Mucosa of descending colon (tissue), 3 donors: ENCODE measurements at regions not wholly inside any gene's neighbourhood (a gene's known extent, or its start where the extent isn't known, plus 50 kb on each side); places are given as distances from the start of the nearest gene placed in this dataset.

Source experiments
- ATAC-seq: fragments of 200-7000 bp; cut with Tn5 transposase; one replicate; pipeline ENCODE4 v1.9.1; 2020; ENCODE audit warnings: mild to moderate bottlenecking, moderate library complexity
- DNase-seq, 3 donors: peaks; one replicate each; pipeline ENCODE4 v3.0.0-alpha.2; 2020
- H3K36me3 ChIP-seq: fragments of 200-600 bp; one replicate; pipeline ENCODE4 v1.8.0; 2021; ENCODE audit warnings: low read depth, mild to moderate bottlenecking
- H3K4me1 ChIP-seq: fragments of 200-600 bp; one replicate; pipeline ENCODE4 v1.8.0; 2021; ENCODE audit warnings: low read depth, mild to moderate bottlenecking
- H3K4me3 ChIP-seq: fragments of 200-600 bp; one replicate; pipeline ENCODE4 v1.8.0; 2021; ENCODE audit warnings: mild to moderate bottlenecking
- H3K9me3 ChIP-seq: fragments of 200-600 bp; one replicate; pipeline ENCODE4 v1.8.0; 2021; ENCODE audit warnings: mild to moderate bottlenecking
- intact Hi-C, 2 donors: fragments of 100-400 bp; cut with DNase I in 1 of 2; cut with micrococcal nuclease in 1 of 2; formaldehyde crosslinking; loops; one replicate each; pipeline versions ENCODE4 v1.11.0 to v1.11.1; 2022; cut with DNase I, micrococcal nuclease
- TF ChIP-seq, protein P1 (sequence below): fragments of 200-600 bp; IDR thresholded peaks from one replicate; pipeline ENCODE4 v1.8.0; 2022; ENCODE audit warnings: antibody characterized with exemption, mild to moderate bottlenecking
- donor health status: DM: no; HTN: no; CAD: no; lungs with moderate emphysema.
- donor health status: DM: no; HTN: no; CAD: no.
- donor health status: DM: no; HTN: yes; CAD: no.

DNA sequence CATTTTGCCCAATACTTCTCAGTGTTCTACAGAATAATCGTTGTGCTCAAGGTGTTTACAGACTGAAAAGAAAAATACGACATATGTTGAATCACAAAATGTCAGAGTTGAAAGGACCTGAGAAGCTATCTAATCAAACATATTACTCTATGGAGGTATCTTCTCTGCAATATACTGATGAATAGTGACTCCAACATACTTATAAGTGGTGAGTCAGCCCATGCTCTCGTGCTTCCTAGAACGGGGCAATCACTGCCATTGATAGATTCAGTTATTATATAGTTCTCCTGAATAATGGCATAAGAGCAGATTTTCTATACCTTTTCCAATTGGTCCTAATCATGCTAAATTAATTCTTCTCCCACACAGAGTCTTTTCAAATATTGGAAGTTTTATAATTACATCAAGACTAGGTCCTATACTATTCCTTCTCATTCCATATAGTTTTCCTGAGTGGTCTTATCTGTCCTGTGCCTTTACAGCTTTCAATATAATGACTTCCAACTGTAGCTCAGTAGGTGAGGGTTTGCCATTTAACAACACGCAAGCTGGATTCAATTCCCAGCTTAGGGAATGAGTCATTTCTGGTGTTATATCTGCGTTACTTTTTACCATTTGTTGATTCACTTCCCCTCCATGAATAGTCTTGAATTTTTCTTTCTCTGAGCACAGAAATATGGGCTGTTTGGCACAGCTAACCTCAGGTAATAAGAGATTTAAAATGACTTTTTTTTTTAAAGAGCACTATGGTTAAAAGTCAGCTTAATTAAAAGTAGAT, 81.1 kb downstream of the PLK2 start:
- TF ChIP-seq, protein P1, sequence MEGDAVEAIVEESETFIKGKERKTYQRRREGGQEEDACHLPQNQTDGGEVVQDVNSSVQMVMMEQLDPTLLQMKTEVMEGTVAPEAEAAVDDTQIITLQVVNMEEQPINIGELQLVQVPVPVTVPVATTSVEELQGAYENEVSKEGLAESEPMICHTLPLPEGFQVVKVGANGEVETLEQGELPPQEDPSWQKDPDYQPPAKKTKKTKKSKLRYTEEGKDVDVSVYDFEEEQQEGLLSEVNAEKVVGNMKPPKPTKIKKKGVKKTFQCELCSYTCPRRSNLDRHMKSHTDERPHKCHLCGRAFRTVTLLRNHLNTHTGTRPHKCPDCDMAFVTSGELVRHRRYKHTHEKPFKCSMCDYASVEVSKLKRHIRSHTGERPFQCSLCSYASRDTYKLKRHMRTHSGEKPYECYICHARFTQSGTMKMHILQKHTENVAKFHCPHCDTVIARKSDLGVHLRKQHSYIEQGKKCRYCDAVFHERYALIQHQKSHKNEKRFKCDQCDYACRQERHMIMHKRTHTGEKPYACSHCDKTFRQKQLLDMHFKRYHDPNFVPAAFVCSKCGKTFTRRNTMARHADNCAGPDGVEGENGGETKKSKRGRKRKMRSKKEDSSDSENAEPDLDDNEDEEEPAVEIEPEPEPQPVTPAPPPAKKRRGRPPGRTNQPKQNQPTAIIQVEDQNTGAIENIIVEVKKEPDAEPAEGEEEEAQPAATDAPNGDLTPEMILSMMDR = no peak

GRCh38 chr5:58370606-58371005, 89.3 kb downstream of the PLK2 start:
- DNase-seq = no peak
- no peak for ATAC-seq
- Histone ChIP-seq H3K4me3 (no peak overlapping the region), H3K4me1 (no peaks in the 10 kb centered on the region), H3K36me3 (no peaks in the 10 kb centered on the region), H3K9me3 (no peaks in the 10 kb centered on the region)
- intact Hi-C loops = no loop called here
- TF ChIP-seq, protein P1 = no peak

More for the DNA sequence above, 81.1 kb downstream of the PLK2 start:
- H3K4me3 ChIP-seq = no peak overlapping the region
- H3K36me3 ChIP-seq = no peaks in the 10 kb centered on the region
- no peaks in the 10 kb centered on the region for H3K4me1 ChIP-seq
- DNase-seq (no peak), ATAC-seq (no peak)
- peaks cover 21% of the 10 kb centered on the region for H3K9me3 ChIP-seq
- intact Hi-C loops = no loop called here

- Histone ChIP-seq H3K36me3 (no peaks in the 10 kb centered on the region), H3K9me3 (no peaks in the 10 kb centered on the region), H3K4me1 (no peaks in the 10 kb centered on the region), H3K4me3 (no peak overlapping the region)
- intact Hi-C loops = no loop called here
- ATAC-seq = no peak
- TF ChIP-seq, protein P1 = no peak
- no peak for DNase-seq
Observed at GRCh38 chr5:58369513-58370190, 90.2 kb downstream of the PLK2 start.

DNA sequence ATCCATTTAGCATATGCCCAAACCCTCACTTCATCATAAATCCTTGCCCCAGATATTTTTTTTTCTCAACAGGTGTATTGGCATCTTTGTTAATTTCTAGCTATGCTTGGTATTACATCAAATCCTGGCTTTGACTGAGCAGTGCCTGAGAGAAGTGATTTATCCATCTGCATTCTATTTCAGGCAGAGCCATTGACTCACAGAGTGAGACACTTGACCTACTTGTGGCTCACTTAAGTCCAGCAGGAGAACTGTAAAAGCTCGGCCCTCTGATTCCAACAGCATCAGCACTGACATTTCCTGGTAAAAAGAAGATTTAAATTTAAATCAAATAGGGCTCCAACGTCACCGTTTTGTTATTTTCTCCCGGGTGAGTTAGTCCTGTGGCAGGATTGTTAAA, 93.4 kb downstream of the PLK2 start:
- Histone ChIP-seq H3K4me1 (no peaks in the 10 kb centered on the region), H3K36me3 (no peaks in the 10 kb centered on the region), H3K9me3 (no peaks in the 10 kb centered on the region), H3K4me3 (no peak overlapping the region)
- no peak for DNase-seq
- TF ChIP-seq, protein P1 = no peak
- ATAC-seq = no peak
- intact Hi-C loops = no loop called here

DNA sequence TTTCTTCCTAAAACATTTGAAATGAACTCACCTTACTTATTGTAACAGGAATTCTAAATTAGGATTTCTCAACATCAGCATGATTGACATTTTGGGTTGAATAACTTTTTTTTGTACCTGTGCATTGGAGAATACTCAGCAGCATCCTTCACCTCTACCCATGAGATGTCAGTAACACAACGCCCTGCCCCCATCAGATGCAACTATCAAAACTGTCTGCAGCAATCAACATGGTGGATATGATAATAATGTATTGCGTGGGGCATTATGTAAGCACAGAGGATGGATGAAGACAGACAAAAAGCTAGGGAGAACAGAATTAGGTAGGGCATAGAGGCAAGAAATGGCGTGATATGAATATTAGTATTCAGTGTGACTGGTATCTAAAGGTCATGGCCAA, 94.1 kb downstream of the PLK2 start:
- intact Hi-C loops = no loop called here
- TF ChIP-seq, protein P1 = no peak
- no peaks in the 10 kb centered on the region for H3K36me3 ChIP-seq
- ATAC-seq = no peak
- no peak for DNase-seq
- H3K9me3 ChIP-seq = no peaks in the 10 kb centered on the region
- H3K4me3 ChIP-seq = no peak overlapping the region
- H3K4me1 ChIP-seq = no peaks in the 10 kb centered on the region
